ENCODE measurements at regions not wholly inside any gene's neighbourhood (a gene's known extent, or its start where the extent isn't known, plus 50 kb on each side); places are given as distances from the start of the nearest gene placed in this dataset.
A peak's percentile ranks its signal among the peaks of the same experiment; 100 is the strongest.
"Not testable (repeated sequence)": the region's sequence is repeated elsewhere in the genome, so short reads cannot be mapped to it uniquely, and the experiment has no call there.

DNA sequence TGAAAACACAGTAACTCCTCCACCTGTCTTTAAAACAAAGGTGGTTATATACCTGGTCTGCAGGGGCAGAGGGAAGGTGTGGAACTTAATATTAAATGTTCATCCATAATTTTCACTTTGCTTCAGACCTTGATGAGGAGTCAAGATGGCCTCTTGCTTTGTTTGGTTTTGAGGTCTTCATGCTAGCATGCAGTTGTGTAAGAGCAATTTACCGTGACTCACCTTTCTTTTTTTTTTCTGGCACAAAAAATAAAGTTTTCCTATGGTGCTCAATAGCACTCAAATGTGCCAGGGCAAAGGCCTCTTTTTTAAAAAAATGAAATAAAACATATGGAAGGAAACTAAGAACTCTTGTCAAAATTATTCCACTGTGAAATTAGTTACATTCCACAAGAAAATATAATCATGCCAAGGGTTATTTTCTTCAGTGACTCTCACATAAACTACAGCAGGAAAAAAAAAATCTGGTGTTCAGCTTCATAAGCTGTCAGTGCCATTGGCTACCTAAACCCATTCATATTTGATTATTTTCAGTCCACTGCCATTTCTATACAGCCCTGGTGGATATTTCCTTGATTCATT is 128.2 kb downstream of the SLC7A11 start:
- H4K20me1 ChIP-seq (ENCODE audit: insufficient read depth) = no peaks in the 10 kb centered on the region
- H3K27ac ChIP-seq = no peak overlapping the region; the same call in 1 of the 2 replicates
- DNase-seq = peak; percentile 72
- no peaks in the 10 kb centered on the region for H3K9me2 ChIP-seq (ENCODE audit: insufficient read depth)
- no peak for TF ChIP-seq EZH2 (IDR thresholded peaks at IDR 0.05; ENCODE audit: insufficient read depth, poor library complexity, severe bottlenecking)
- no peak for TF ChIP-seq EZH2phosphoT487 (IDR thresholded peaks at IDR 0.05; ENCODE audit: insufficient read depth, low read depth)
- H3K36me3 ChIP-seq (ENCODE audit: low read depth) = no peaks in the 10 kb centered on the region
- H3F3A ChIP-seq (ENCODE audit: insufficient read depth) = peaks cover 18% of the 10 kb centered on the region; the same call in 1 of the 2 replicates
- H3K79me2 ChIP-seq (ENCODE audit: insufficient read depth) = no peaks in the 10 kb centered on the region
- H3K4me2 ChIP-seq (ENCODE audit: unreplicated experiment) = no peak overlapping the region
- H3K27me3 ChIP-seq (replicated peaks; ENCODE audit: insufficient read depth) = no peaks in the 10 kb centered on the region
- H2AFZ ChIP-seq = 0 out of 2 replicates have a peak overlapping the region, but pooled peaks have one; percentile 26
- no peak overlapping the region for H3K4me3 ChIP-seq
- no peaks in the 10 kb centered on the region for H3K9me3 ChIP-seq (ENCODE audit: low read depth)
- in situ Hi-C loops (cut with MboI) = no loop called here
- 76 to 80% methylated on average over 1 of the region's 1 CpG for WGBS, 2 experiments (ENCODE audit: low coverage in 1 of 2, low lambda C conversion rate in 2 of 2, missing lambda C conversion rate in 2 of 2)
- H3K9ac ChIP-seq = no peak overlapping the region
- H3K4me1 ChIP-seq (ENCODE audit: insufficient read depth) = peaks cover 29% of the 10 kb centered on the region

DNA sequence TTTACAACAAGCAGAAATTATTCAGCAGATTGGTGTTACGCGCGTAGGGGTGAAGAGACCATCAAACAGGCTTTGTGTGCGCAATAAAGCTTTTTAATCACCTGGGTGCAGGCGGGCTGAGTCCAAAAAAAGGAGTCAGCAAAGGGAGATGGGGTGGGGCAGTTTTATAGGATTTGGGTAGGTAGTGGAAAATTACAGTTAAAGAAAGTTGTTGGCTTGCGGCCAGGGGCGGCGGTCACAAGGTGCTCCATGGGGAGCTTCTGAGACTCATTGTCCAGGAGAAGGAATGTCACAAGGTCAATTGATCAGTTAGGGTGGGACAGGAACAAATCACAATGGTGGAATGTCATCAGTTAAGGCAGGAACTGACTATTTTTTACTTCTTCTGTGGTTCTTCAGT is 129.3 kb downstream of the SLC7A11 start:
- H3K27me3 ChIP-seq (replicated peaks; ENCODE audit: insufficient read depth); DNase-seq; H3K9me2 ChIP-seq (ENCODE audit: insufficient read depth); in situ Hi-C loops (cut with MboI); H2AFZ ChIP-seq; H4K20me1 ChIP-seq (ENCODE audit: insufficient read depth); H3K9me3 ChIP-seq (ENCODE audit: low read depth); H3K36me3 ChIP-seq (ENCODE audit: low read depth); H3K9ac ChIP-seq; H3K4me3 ChIP-seq; H3K4me2 ChIP-seq (ENCODE audit: unreplicated experiment); H3K79me2 ChIP-seq (ENCODE audit: insufficient read depth); H3K27ac ChIP-seq: not testable (repeated sequence)
- WGBS, 2 experiments (ENCODE audit: low coverage in 1 of 2, low lambda C conversion rate in 2 of 2, missing lambda C conversion rate in 2 of 2) = 90% methylated on average over 8 of the region's 8 CpGs
- Histone ChIP-seq H3K4me1 (ENCODE audit: insufficient read depth) (peaks cover 29% of the 10 kb centered on the region), H3F3A (ENCODE audit: insufficient read depth) (peaks cover 18% of the 10 kb centered on the region; the same call in 1 of the 2 replicates)

DNA sequence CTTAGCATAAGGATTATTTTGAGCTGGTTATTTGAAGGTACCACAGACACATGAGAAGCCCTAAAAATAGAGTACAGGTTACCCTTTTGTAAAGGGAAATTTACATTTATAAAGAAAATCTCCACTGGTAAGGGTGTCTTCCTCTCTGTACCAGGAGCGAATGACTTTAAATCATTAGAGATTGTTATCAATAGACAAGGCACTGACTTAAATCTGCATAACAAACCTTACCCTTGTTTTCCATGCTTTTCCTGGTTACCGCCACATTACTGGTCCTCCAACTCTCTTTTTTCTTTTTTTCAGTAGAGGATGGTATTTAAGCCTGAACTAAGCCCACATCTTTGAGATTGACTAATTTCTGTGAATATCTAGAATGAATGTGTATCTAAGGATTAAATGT is 129.8 kb downstream of the SLC7A11 start:
- Histone ChIP-seq H3K79me2 (ENCODE audit: insufficient read depth) (no peaks in the 10 kb centered on the region), H3K9ac (no peak overlapping the region), H3K36me3 (ENCODE audit: low read depth) (no peaks in the 10 kb centered on the region), H2AFZ (no peak overlapping the region), H3K4me3 (no peak overlapping the region), H3K27me3 (replicated peaks; ENCODE audit: insufficient read depth) (no peaks in the 10 kb centered on the region), H3F3A (ENCODE audit: insufficient read depth) (peaks cover 18% of the 10 kb centered on the region; the same call in 1 of the 2 replicates), H3K4me1 (ENCODE audit: insufficient read depth) (peaks cover 29% of the 10 kb centered on the region), H3K27ac (peak overlapping the region; percentile 59), H4K20me1 (ENCODE audit: insufficient read depth) (no peaks in the 10 kb centered on the region), H3K9me3 (ENCODE audit: low read depth) (no peaks in the 10 kb centered on the region), H3K4me2 (ENCODE audit: unreplicated experiment) (no peak overlapping the region), H3K9me2 (ENCODE audit: insufficient read depth) (no peaks in the 10 kb centered on the region)
- in situ Hi-C loops (cut with MboI) = no loop called here
- WGBS, 2 experiments (ENCODE audit: low coverage in 1 of 2, low lambda C conversion rate in 2 of 2, missing lambda C conversion rate in 2 of 2) = 96 to 100% methylated on average over 2 of the region's 2 CpGs
- no peak for DNase-seq
- no peak for TF ChIP-seq EZH2phosphoT487 (IDR thresholded peaks at IDR 0.05; ENCODE audit: insufficient read depth, low read depth)
- no peak for TF ChIP-seq EZH2 (IDR thresholded peaks at IDR 0.05; ENCODE audit: insufficient read depth, poor library complexity, severe bottlenecking)

DNA sequence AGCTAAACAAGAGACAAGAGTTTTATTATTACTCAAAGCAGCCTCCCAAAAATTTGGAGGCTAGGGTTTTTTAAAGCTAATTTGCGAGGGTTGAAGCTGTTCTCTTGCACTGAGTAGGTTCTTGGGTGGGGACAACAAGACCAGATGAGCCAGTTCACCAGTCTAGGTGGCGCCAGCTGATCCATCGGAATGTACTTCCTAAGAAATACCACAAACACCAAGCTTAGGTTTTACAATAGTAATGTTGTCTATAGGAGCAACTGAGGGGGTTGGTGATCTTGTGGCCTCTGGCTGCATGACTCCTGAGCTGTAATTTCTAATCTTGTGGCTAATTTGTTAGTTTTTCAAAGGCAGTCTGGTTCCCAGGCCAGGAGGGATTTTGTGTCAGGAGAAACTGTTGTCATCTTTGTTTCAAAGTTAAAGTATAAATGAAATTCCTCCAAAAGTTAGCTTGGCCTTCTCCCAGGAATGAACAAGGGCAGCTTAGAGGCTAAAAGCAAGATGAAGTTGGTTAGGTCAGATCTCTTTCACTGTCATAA is 130.6 kb downstream of the SLC7A11 start:
- 55% methylated on average over 3 of the region's 3 CpGs for WGBS, 2 experiments (ENCODE audit: low coverage in 1 of 2, low lambda C conversion rate in 2 of 2, missing lambda C conversion rate in 2 of 2)
- Histone ChIP-seq H3K36me3 (ENCODE audit: low read depth) (no peaks in the 10 kb centered on the region), H4K20me1 (ENCODE audit: insufficient read depth) (no peaks in the 10 kb centered on the region), H3K79me2 (ENCODE audit: insufficient read depth) (no peaks in the 10 kb centered on the region), H3F3A (ENCODE audit: insufficient read depth) (peaks cover 18% of the 10 kb centered on the region; the same call in 1 of the 2 replicates), H3K27ac (peak overlapping the region; percentile 70), H2AFZ (0 out of 2 replicates have a peak overlapping the region, but pooled peaks have one; percentile 6), H3K4me2 (ENCODE audit: unreplicated experiment) (no peak overlapping the region), H3K27me3 (replicated peaks; ENCODE audit: insufficient read depth) (no peaks in the 10 kb centered on the region), H3K4me1 (ENCODE audit: insufficient read depth) (peaks cover 29% of the 10 kb centered on the region), H3K4me3 (no peak overlapping the region), H3K9ac (0 out of 2 replicates have a peak overlapping the region, but pooled peaks have one; percentile 18), H3K9me2 (ENCODE audit: insufficient read depth) (no peaks in the 10 kb centered on the region), H3K9me3 (ENCODE audit: low read depth) (no peaks in the 10 kb centered on the region)
- in situ Hi-C loops (cut with MboI) = no loop called here
- no peak for TF ChIP-seq EZH2phosphoT487 (IDR thresholded peaks at IDR 0.05; ENCODE audit: insufficient read depth, low read depth)
- TF ChIP-seq EZH2 (IDR thresholded peaks at IDR 0.05; ENCODE audit: insufficient read depth, poor library complexity, severe bottlenecking) = no peak
- peak; percentile 70 for DNase-seq

Data from GM23248 (cell line).